Gastroesophageal sphincter (tissue), 4 donors: ENCODE measurements at regions not wholly inside any gene's neighbourhood (a gene's known extent, or its start where the extent isn't known, plus 50 kb on each side); places are given as distances from the start of the nearest gene placed in this dataset.
"Not testable (repeated sequence)": the region's sequence is repeated elsewhere in the genome, so short reads cannot be mapped to it uniquely, and the experiment has no call there.

ENCODE experiments used
- ATAC-seq: fragments of 150-250 bp; one replicate; pipeline ENCODE4 v1.9.1; 2016; ENCODE audit warnings: mild to moderate bottlenecking, moderate library complexity
- H3K27ac ChIP-seq, 4 donors: fragments of 200-600 bp; sonication (generic) in 3 of 4; 1 replicate in 3 of 4; 2 replicates in 1 of 4; pipeline ENCODE4 v1.5.1; 2016 to 2019
- H3K27me3 ChIP-seq: fragments of 200-600 bp; sonication (generic); one replicate; pipeline ENCODE4 v1.5.1; 2019
- H3K36me3 ChIP-seq, 2 donors: fragments of 200-600 bp; sonication (generic); one replicate each; pipeline ENCODE4 v1.5.1; 2019; ENCODE audit warnings: control low read depth in 1 of 2
- H3K4me1 ChIP-seq, 3 donors: fragments of 200-600 bp; sonication (generic); 1 replicate in 2 of 3; 2 replicates in 1 of 3; pipeline ENCODE4 v1.5.1; 2016 to 2019; ENCODE audit warnings: control low read depth in 2 of 3
- H3K4me3 ChIP-seq, 2 donors: fragments of 200-600 bp; sonication (generic); one replicate each; pipeline ENCODE4 v1.5.1; 2019; ENCODE audit warnings: mild to moderate bottlenecking in 1 of 2, moderate library complexity in 1 of 2
- H3K9me3 ChIP-seq, 3 donors: fragments of 200-600 bp; sonication (generic); one replicate each; pipeline ENCODE4 v1.5.1; 2017 to 2019; ENCODE audit warnings: control low read depth in 2 of 3
- EP300 ChIP-seq: sonication (generic); formaldehyde crosslinking; IDR thresholded peaks from one replicate; pipeline ENCODE4 v1.6.1; 2017; ENCODE audit warnings: antibody characterized with exemption, mild to moderate bottlenecking
- POLR2A ChIP-seq, 2 donors: fragments of 450-650 bp; IDR thresholded peaks; one replicate each; pipeline ENCODE4 v1.6.1; 2017; ENCODE audit warnings: antibody characterized with exemption in 2 of 2, mild to moderate bottlenecking in 2 of 2, moderate library complexity in 1 of 2
- POLR2AphosphoS5 ChIP-seq: sonication (generic); formaldehyde crosslinking; IDR thresholded peaks from one replicate; pipeline ENCODE4 v1.6.1; 2017; ENCODE audit warnings: antibody characterized with exemption
- WGBS, 2 donors: methylation state at CpG; one replicate each; pipeline ENCODE4 v1.1.5; 2018; ENCODE audit warnings: low coverage in 1 of 2; 5-methylcytosine and 5-hydroxymethylcytosine counted together
- TF ChIP-seq, protein P1 (sequence below), 4 experiments: fragments of 200-600 bp in 2 of 4; fragments of 450-650 bp in 2 of 4; sonication (generic) in 1 of 4; IDR thresholded peaks; one replicate each; pipeline ENCODE4 v1.5.1; 2017 to 2019; ENCODE audit warnings: antibody characterized with exemption in 4 of 4, mild to moderate bottlenecking in 2 of 4, moderate library complexity in 2 of 4

DNA sequence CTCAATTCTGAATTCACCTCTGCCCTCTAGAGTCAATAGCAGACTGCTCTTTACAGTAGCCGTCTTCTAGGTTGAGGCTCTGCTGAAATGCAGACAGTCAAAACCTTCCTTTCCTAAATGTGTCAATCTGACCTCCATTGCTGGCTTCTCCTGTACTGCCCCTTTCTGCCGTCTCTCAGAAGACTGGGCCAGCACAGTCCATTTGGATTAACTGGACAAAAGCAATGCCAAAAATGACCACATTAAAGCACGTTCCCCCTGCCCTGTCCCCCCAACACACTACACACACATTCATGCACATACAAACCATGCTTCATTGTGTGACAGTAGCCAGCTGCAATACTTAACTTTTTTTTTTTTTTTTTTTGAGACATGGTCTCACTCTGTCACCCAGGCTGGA lies 130.2 kb upstream of the LIFR start:
- H3K27me3 ChIP-seq = no peaks in the 10 kb centered on the region
- no peaks in the 10 kb centered on the region for H3K4me1 ChIP-seq
- H3K27ac ChIP-seq = no peak overlapping the region
- H3K4me3 ChIP-seq = no peak overlapping the region
- ATAC-seq = no peak
- TF ChIP-seq EP300 (no peak), POLR2AphosphoS5 (no peak), POLR2A (IDR thresholded peaks at IDR 0.05) (no peak)
- TF ChIP-seq, protein P1, sequence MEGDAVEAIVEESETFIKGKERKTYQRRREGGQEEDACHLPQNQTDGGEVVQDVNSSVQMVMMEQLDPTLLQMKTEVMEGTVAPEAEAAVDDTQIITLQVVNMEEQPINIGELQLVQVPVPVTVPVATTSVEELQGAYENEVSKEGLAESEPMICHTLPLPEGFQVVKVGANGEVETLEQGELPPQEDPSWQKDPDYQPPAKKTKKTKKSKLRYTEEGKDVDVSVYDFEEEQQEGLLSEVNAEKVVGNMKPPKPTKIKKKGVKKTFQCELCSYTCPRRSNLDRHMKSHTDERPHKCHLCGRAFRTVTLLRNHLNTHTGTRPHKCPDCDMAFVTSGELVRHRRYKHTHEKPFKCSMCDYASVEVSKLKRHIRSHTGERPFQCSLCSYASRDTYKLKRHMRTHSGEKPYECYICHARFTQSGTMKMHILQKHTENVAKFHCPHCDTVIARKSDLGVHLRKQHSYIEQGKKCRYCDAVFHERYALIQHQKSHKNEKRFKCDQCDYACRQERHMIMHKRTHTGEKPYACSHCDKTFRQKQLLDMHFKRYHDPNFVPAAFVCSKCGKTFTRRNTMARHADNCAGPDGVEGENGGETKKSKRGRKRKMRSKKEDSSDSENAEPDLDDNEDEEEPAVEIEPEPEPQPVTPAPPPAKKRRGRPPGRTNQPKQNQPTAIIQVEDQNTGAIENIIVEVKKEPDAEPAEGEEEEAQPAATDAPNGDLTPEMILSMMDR (IDR thresholded peaks at IDR 0.05) = no peak
- 70 to 85% methylated on average over 2 to 3 of the region's 3 CpGs for WGBS, 2 donors
- H3K36me3 ChIP-seq = no peaks in the 10 kb centered on the region
- H3K9me3 ChIP-seq = no peaks in the 10 kb centered on the region

DNA sequence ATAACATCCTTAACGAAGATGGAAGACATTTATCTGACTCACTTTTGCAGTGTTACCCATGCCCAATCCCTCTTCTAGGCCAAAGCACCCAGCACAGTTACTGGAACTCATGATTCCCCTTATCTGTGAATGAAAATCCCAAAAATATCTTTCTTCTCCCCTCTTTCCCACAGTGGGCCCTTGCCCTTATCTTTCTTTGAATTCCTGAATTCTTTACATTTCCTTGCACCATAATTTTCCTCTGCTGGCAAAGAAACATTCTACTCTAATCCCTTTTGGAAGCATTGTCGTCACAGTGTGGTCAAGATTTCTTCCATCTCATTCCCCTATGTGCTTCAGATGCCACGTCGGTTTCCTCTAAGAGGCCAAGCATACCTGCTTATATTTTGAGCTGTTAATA lies 135.9 kb upstream of the LIFR start:
- ATAC-seq = no peak
- TF ChIP-seq POLR2A (IDR thresholded peaks at IDR 0.05) (no peak), POLR2AphosphoS5 (no peak), EP300 (no peak)
- TF ChIP-seq, protein P1 (IDR thresholded peaks at IDR 0.05) = no peak
- Histone ChIP-seq H3K4me3 (no peak overlapping the region), H3K4me1 (peaks cover 0 to 10% (median 0%) of the 10 kb centered on the region in 3 donors), H3K27me3 (no peaks in the 10 kb centered on the region), H3K9me3 (no peaks in the 10 kb centered on the region), H3K36me3 (no peaks in the 10 kb centered on the region), H3K27ac (no peak overlapping the region)
- WGBS, 2 donors = 94 to 100% methylated on average over 4 of the region's 4 CpGs

DNA sequence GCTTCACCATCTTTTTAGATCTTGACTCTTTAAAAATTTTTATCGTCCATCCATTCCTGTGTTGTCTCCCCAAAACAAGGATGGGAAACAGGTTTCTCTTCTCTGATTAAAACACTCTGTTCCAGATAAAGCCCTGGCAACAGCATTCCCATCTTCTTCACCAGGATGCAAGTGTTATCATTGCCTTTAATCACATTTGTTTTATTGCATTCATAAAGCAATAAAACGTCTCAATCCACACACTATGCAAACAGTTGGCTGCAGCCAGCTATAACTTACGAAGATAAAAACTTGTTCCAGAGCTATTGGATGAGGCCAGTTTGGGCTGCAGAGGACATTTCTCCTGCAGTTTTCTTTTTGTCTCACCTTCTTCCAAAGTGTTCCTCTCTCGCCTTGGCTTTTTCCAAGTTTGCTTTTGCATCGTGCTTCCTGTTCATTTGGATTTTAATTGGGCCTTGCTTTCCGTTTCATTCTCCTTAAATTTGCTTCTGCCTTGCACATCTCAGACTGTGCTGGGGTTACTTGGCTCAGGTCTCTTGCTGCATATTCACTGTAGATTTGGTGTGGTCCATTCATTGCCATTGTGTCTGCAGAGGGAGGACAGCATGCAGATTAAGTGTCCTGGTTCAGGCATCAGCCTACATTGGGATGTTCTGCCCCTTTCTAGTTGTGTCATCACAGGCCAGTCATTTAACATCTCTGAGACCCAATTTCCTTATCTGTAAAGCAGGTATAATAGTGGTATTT lies 136.5 kb upstream of the LIFR start:
- no peak for ATAC-seq
- Histone ChIP-seq H3K9me3 (no peaks in the 10 kb centered on the region), H3K27me3 (no peaks in the 10 kb centered on the region), H3K4me1 (peaks cover 0 to 11% (median 0%) of the 10 kb centered on the region in 3 donors), H3K4me3 (no peak overlapping the region), H3K36me3 (no peaks in the 10 kb centered on the region), H3K27ac (no peak overlapping the region)
- WGBS, 2 donors = 84 to 92% methylated on average over 3 to 6 of the region's 6 CpGs
- TF ChIP-seq EP300 (no peak), POLR2AphosphoS5 (no peak), POLR2A (IDR thresholded peaks at IDR 0.05) (no peak)
- TF ChIP-seq, protein P1 (IDR thresholded peaks at IDR 0.05) = no peak

DNA sequence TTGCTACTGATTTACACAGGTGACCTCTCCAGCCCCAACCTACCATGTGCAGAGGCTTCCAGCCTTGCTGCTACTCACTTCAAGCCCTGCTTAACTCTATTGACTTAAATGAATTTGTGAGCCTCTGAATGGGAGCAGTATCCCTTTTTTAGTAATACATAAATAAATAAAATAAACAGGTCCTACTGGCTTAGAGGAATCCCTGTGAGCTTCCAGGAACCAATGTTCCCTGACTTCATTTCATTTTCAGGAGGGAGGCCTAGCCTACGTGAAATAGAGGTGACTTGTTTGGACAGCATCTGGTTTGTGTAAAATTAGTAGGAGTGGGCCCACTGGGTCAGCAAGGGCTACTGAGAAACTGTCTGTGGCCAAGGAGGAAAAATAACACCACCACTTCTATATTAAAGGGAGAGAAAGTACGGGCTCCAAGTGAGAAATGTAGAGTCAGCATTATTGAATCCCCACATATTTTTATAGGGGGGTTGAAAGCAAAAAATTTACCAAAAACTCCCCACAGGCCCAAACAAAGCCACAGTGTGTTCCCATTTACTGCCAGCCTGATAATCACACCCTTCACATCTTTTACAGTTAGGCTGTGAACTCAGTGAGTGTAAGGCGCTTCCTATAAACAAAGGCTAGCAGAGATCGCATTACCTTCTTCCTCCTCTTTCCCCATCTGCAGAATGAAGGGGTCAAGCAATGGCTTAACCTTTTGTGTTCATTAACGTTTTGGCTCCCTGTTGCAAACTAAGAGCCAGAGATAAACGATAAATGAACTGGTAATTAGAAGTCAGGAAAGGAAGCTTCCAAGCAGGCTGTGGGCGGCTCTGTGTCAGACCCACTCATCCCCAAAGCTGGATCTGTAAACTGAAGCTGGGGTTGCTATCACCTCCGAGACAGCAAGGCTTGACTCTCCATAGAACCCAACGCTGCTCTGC lies 138.8 kb upstream of the LIFR start:
- Histone ChIP-seq H3K27me3 (no peaks in the 10 kb centered on the region), H3K36me3 (no peaks in the 10 kb centered on the region), H3K9me3 (no peaks in the 10 kb centered on the region), H3K4me3 (no peak overlapping the region), H3K27ac (peak overlapping the region in 2 of 4 donors; percentile 1 to 35), H3K4me1 (peaks cover 0 to 11% (median 0%) of the 10 kb centered on the region in 3 donors)
- WGBS, 2 donors = 61 to 68% methylated on average over 4 to 5 of the region's 9 CpGs
- peak; percentile 34 for TF ChIP-seq POLR2AphosphoS5
- no peak for TF ChIP-seq EP300
- ATAC-seq = peak; percentile 34

DNA sequence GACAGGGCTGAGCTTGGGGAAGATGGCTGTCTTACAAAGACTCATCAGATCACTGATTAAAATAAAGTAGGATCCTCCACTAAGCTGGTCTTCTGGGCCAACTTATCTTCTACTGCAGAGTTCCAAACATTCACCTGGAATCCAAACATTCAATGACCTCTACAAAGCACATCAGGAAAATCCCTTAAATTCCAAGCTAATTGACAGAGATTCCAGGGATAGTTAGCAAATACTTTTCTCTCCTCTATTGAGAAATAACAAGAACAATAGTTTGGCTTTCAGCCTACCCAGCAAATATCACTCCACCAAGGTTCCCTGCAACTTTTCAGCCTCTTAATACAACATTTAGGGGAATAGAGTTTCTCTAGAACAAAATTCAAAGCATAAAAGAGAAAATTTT lies 140.6 kb upstream of the LIFR start:
- Histone ChIP-seq H3K27ac (no peak overlapping the region), H3K36me3 (no peaks in the 10 kb centered on the region), H3K9me3 (no peaks in the 10 kb centered on the region), H3K4me3 (no peak overlapping the region), H3K4me1 (peaks cover 0 to 11% (median 0%) of the 10 kb centered on the region in 3 donors), H3K27me3 (no peaks in the 10 kb centered on the region)
- TF ChIP-seq, protein P1 (IDR thresholded peaks at IDR 0.05) = no peak
- TF ChIP-seq EP300 (no peak), POLR2AphosphoS5 (no peak), POLR2A (IDR thresholded peaks at IDR 0.05) (no peak)
- ATAC-seq = peak; percentile 13

DNA sequence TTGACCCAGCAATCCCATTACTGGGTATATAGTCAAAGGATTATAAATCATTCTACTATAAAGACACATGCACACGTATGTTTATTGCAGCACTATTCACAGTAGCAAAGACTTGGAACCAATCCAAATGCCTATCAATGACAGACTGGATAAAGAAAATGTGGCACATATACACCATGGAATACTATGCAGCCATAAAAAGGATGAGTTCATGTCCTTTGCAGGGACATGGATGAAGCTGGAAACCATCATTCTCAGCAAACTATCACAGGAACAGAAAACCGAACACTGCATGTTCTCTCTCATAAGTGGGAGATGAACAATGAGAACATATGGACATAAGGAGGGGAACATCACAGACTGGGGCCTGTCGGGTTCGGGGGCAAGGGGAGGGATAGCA lies 140.3 kb upstream of the OSMR start:
- not testable (repeated sequence) for H3K36me3 ChIP-seq, H3K27ac ChIP-seq, H3K4me1 ChIP-seq, ATAC-seq, H3K27me3 ChIP-seq, H3K4me3 ChIP-seq, H3K9me3 ChIP-seq
- 87 to 97% methylated on average over 4 of the region's 4 CpGs for WGBS, 2 donors
